Stimulated activated CD8-positive, alpha-beta memory T cell treated with anti-CD3 and anti-CD28 coated beads, Interleukin-7, amount 100 ng/mL, for 48 hours (primary cell): ENCODE measurements at regions not wholly inside any gene's neighbourhood (a gene's known extent, or its start where the extent isn't known, plus 50 kb on each side); places are given as distances from the start of the nearest gene placed in this dataset.

Experiments
- DNase-seq, 2 donors: peaks; one replicate each; pipeline ENCODE4 v3.0.0-alpha.2; 2020; ENCODE audit warnings: low read depth in 1 of 2; ENCODE audit errors: extremely low read depth in 1 of 2

DNA sequence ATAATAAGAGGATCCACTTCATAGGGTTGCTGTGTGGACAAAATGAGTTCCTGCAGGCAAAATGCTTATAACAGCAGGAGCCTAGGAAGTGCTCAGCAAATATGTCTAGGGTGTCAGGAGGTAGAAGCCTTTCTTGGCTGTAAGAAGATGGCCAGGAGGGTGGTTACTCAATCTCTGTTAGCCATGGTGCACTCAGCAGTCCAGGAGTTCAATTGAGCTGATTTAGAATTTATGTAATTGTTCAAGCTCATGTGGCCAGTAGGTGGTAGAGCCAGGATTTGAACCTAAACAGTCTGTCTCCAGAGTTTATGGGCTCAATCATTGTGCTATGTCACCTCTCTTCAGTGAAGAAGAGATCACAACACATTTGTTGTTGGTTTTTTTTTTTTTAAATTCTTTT lies 381.2 kb downstream of the KIF4B start:
- DNase-seq = no peak

DNA sequence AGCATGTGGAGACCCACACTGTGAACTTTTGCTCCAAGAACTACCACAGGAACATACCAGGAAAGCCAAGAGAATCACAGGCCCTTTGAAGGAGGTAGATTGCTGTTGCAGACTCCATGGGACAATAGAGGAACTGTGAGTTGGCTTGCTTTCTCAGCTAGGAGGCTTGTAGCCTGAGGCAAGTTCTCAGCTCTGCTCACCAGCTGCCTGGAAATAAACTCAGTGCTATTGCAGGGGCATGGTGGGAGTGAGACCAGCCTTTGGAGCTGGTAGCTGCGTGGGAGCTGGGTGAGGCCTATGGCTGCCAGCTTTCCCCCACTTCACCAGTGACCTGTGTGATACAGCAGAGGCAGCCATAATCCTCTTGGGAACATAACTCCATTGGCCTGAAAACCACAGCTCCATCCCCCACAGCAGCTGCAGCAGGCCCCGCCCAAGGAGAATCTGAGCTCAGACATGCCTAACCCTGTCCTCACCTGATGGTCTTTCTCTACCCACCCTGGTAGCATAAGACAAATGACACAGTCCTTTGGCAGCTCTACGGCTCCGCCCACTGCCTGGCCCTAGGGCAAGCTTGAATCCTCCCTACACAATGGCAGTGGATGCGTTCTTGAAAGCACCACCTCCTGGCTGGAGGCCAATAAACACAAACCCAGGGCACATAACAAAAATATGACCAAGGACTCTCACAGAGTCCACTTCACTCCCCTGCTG lies 389.5 kb downstream of the KIF4B start:
- DNase-seq = no peak

DNA sequence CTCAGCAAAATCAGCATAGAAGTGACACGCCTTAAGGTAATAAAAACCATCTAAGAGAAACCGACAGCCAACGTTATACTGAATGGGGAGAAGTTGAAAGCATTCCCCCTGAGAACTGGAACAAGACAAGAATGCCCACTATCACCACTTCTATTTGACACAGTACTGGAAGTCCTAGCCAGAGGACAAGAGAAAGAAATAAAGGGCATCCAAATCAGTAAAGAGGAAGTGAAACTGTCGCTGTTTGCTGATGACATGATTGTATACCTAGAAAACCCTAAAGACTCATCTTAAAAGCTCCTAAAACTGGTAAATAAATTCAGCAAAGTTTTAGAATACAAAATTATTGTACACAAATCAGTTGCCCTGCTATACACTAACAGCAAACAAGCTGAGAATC lies 393.3 kb downstream of the KIF4B start:
- no peak for DNase-seq

DNA sequence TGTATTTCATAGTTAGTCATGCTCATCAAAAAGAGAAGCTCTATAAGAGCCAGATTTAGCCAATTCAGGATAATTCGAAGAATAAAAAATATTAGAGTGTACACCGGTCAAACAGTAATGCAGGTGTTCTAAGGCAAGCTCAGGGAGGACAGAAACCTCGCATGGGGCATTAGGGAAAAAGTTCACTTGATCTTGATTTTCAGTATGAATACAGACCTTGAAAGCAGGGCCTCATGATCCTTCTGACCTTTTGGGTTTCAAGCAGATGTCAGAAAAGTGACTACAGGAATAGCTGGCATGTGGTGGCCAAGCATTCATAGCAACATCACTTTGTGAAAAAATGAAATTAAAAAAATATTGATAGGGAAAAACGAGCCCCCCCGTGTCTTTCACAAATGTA lies 394.9 kb downstream of the KIF4B start:
- DNase-seq = no peak

DNA sequence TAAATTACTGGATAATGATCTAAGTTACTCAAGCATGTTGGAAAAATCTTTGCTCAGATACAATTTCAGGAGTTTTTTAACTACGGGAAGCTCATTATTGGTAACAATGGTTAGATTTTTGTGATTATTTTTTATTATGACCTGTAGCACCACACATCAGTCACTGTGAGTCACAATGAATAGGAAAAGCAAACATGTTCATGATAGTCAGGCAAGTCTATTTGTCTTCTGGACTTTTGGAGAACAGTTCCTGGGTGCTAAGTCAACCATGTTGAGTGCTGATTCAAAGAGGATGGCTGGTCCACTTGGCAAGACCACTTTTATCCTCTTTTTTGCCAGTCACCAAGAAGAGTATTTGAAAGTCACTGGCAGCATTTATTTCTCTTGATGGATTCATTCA lies 403.2 kb downstream of the KIF4B start:
- no peak for DNase-seq

DNA sequence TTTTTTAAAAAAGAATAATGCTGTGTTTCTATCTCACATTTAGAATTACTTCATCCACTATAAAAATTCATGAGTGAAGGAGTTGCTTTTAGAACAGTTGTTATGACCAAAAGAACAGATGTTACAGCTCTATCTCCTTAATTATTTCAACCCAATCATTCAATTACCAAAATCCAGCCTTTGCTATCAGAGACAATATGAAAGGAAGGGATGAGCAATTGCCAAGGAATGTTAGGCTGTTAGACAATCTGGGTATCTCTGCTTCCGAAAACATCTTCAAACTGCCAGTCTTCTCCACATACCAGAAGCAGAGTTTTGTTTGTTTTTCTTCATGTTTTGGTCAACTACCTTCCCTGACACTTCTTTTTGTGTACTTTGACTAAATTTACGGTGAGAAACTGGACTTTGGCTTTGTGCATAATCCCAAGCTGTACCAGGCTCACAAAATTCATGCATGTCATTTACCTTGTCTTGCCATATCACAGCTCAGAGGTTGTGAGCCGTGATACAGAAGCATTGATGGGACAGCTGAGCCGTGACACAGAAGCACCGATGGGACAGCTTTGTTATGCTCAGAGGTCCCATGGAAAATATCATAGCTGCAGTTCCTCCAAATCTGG lies 405.5 kb downstream of the KIF4B start:
- DNase-seq = no peak

DNA sequence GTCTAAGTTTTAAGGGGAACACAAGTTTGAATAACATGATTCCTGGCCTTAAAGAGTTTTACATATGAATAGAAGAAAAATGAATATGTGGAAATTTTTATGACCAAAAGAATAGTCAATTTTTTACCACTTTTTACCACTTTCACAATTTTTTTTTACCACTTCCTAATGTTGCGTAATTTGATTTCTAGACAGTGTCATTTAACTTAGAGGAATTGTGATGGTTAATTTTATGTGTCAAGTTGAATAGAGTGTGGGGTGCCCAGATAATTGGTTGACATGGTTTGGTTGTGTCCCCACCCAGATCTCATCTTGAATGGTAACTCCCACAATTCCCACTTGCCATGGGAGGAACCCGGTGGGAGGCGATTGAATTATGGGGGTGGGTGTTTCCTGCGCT lies 416.6 kb downstream of the KIF4B start:
- DNase-seq = no peak

DNA sequence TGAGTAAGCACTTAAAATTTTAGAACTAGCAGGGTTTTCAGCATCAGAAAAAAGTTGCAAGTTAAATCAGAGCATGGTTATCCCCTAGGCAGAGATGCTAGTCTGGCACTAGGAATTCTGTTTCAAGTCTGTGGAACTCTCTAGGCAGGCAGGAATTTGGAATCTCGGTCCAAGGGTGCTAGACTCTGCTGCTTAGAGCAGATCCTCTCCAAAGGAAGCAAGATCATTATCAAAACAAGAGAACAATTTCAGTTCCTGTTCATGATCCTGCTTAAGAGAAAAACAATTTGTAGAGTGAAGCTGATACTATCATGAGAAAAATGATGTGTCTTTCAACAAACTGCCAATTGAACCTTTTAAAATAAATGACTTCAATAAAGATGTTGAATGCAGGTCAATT lies 420.7 kb downstream of the KIF4B start:
- no peak for DNase-seq

DNA sequence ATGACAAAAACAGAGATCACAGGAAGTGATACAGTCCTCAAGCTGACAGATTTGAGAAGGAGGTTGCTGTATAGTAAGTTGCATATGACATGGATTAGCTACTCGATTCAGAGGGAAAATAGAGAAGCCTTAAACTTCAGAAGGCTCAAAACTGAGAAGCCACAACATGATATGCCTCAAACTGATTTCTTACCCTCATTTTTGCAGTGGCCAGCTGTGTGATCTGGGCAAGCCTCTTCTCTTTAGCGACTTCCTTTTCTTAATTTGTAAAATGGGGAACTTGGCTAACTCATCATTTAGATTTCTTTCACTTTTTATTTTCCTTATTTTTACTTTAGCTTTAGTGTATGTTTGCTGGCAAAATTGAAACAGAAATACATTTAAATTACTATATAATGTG lies 421.1 kb downstream of the KIF4B start:
- DNase-seq = no peak

DNA sequence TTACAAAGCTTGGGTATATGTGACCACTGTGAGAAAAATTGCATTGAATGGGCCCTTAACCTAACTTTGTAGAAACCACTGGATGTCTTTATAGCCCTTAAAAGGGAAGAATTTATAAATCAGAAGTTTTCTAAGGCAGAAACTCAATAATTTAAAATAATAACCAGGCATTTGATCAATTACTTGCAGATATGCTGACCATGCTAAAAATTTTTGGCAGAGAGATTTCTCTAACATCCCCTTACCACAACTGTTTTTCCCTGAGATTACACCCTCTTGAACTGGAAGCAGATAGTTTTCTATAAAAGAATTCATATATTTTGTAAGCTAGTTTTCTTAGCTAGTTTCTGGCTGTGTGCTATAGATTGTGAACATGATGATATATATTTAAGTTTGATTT lies 428.3 kb downstream of the KIF4B start:
- DNase-seq = no peak

DNA sequence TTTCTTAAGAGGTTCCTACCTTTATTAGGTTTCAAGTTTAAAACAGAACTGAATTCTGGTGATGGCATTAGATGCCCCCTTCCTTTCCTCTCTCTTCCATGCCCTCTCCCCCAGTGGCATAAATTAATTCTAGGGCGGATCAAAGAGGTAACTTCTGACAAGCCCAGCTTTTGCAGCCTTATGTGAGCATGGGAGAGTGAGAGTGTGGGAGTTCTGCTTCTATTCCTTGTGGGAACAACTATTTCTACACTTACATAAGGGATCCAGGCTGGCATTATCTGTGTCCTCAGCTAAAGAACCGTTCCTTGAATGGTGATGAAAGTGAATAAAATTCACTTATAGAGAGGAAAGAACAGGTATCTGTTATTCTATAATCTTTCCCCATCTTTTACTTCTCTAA lies 437.6 kb downstream of the KIF4B start:
- no peak for DNase-seq

DNA sequence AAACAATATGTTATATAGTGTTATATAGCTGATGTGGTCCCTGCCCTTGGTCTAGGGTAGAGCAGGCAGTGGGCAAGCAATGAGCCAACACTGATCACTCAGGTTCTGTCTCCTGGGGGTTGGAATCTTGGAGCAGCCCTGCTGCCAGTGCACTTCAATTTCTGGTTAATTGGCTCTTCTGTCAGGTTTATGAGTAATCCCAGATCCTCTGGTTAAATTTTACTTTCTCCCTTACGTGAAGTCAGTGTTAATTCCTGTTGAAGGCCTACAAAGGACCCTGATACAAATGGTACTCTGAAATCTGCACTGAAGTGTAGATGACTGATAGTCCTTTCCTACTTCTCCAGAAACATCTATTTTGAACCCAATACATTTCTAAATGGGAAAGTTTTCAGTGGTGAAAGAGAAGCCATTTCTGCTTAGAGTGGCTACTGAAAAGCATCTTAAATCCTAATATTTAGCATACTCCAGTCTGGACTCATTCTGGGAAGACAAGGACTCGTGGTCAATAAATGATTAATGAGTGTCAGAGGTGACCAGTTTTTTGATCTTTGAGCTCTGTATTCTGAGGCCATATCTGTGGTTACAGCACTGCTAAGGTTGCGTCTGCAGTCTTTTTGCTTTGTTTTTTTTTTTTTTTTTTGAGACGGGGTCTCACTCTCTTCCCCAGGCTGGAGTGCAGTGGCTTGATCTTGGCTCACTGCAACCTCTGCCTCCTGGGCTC lies 442.4 kb downstream of the KIF4B start:
- no peak for DNase-seq

DNA sequence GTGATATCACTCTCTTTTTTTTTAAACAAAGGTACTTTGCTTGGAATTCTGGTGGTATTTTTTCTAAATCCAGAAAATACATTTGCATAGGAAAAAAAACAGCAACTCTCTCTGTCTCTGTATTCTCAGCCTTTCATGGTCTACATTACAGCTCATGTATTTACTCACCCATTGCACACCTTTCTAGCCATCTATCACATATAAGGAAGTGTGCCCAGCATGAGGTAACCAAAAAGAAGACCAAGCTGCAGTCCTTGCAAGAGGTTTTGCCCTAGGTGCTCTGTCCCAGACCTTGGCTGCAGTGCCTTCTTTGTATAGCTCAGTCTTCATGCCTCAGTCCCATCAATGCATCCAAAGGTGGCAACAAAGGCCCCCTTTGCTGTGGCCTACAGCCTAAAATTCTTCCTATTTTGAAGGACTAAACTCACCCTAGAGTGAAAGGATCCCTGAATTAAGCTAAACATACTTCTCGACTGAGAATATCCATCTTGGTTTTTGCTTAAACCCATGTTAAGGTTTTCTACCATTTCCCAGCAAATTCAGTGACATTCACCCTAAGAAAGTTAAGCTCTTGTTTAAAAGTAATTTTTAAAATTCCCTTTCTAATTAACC lies 446.4 kb downstream of the KIF4B start:
- no peak for DNase-seq

DNA sequence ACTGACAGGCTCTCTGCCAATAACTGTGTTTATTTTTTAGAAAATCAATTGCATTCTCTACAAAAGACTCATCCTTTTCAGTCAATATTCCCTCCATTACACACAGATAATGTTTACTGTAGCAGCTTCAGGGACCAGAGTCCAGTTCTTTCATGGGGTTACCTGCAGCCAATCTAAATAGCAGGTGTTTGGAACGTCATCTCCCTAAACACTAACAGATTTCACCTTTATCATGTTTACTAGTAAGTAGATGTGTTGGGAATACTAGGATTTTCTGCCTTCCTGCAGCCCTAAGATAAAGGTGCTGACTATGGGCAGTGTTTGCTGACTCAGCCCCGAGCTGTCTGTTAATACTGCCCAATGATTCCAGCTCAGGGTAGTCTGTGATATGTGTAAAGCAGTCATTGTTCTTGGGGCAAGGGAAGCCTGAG lies 447.0 kb downstream of the KIF4B start:
- DNase-seq = no peak

DNA sequence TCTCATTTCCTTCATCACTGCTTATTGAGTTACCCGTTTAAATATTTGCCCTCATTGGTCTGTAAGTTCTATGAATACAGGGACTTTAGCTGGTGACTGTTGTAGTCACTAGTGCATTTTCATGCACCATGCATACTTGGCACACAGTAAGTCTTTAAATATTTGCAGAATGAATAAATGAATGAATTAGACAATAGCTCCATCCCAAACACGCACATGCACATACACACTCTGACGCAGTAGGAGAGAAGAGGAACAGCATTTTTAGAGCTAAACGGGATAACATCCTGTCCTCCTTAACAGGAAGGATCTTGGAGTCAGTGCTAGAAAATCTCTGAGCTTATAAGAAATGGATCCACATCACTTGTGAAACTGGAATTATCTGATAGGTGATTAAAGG lies 447.7 kb downstream of the KIF4B start:
- DNase-seq = no peak

DNA sequence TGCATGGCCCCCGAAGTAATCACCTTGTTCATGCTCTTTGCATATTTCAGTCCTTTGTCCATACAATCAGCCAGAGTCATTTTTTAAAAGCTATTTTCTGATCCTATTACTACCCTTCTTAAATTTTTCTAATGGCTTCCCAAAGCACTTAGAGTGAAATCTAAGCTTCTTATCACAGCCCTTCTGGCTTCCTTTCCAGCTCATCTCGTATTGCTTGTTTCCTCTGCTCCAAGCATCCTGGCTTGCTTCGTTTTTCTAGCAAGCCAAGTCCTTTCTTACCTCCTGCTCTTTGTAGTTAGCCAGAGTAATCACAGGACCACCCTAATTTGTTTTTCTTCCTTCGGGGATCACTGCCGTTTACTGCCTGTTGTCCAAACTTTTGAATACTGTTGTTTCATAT lies 453.3 kb downstream of the KIF4B start:
- DNase-seq = no peak

DNA sequence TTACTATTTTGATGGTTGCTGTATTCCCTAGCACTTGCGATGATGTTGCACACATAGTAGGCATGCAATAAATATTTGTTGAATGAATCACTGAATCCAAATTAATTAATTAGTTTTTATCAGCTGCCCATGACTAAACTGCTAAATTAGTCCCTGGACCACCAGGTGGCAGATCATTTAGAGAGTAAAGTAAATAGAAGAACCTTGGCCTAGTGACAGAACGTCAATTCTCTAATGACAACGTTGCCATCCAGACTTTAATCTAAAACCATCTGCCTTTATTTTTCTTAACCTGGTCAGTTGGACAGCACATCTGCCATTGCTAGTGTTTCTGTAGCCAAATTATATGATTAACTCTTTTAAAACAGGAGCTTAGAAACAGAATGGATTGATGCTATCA lies 457.5 kb downstream of the KIF4B start:
- DNase-seq = no peak

DNA sequence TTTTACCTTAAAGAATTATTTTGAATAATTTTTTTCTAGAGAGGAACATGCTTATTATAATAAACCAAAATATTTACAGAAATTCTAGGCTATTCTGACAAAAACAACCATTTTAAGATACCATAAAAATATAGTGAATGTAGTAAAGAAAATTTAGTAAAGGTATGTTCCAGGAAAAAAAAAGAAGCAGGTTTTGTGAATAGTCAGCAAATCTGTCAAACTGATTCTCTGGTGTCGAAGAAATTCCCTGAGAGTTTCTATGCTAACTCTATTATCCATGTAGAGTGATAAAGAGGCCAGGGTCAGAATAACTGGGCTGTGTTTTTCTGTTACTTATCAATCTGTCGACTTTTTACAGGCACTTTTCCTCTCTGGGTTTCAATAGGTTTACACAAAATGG lies 459.2 kb downstream of the KIF4B start:
- no peak for DNase-seq

DNA sequence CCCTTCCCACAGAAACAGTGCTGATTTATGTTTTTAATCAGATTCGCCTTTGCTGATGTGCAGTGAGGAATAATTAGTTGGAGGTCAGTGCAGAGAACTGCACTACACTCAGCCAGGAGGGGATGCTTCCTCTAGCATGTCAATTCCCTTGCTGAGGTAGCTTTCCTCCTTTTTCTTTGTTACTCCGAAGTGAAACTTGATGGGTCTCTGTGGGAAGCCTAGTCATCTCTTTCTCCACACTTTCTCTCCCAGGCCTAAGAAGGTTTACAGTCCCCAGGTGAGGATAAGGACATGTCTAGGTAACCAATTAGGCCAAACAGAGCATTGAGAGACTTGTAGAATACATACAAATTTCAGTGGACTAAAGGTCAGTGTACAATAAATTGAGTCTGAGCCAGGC lies 461.8 kb downstream of the KIF4B start:
- DNase-seq = no peak

DNA sequence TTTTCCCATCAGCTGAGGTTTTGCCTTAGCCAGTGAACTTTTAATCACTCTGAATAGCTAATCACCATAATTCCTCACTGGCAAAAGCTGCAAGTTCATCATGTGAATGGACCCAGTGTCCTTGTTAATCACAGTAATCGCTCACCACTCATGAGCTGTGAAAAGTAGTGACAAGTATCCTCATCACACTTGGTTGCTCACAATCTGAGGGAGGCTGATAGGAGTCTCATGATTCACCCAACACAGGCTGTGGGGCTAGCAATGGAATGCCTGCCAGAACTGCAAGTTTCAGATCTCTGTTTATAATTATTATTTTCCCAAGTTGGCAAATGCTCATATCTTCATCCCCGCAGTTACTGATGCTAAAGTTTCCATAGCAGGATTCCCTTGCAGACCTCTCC lies 467.2 kb downstream of the KIF4B start:
- DNase-seq = no peak

DNA sequence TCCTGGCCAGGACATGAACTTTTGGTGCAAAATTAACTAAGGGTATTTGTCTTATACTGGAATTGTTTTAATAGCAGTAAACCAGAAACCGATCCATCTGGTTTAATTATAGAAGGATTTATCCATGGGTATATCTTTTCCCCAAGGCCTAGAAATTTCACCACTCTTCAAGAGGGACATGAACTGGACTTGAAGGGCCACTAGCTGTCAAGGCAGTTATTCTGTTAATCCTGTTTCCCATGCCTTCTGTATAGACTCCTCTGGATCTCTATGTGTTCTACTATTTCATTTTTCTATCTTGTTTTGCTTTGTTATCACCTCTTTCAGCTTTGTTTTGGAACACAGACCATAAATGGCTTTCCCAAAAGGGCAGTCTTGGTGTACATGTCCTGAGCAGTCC lies 467.6 kb downstream of the KIF4B start:
- no peak for DNase-seq

DNA sequence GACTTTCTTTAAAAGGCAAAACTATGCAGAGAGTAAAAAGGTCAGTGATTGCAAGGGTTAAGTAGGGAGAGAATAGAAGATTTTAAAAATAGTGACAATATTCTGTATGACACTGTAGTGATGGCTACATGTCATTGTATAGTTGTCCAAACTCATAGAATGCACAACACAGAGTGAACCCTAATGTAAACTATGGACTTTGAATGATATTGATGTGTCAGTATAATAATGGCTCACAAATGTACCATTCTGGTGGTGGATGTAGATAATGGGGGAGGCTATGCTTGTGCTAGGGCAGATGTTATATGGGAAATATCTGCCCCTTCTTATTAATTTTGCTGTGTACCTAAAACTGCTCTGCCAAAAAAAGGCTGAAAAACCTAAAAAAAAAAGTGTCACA lies 468.9 kb downstream of the KIF4B start:
- no peak for DNase-seq
